MM.1S (cell line): ENCODE measurements at regions not wholly inside any gene's neighbourhood (a gene's known extent, or its start where the extent isn't known, plus 50 kb on each side); places are given as distances from the start of the nearest gene placed in this dataset.

ENCODE experiments used
- DNase-seq: peaks from one replicate; pipeline ENCODE4 v3.0.0-alpha.2; 2015
- H2AFZ ChIP-seq: fragments of 300-600 bp; sonication (generic); 2 replicates; pipeline ENCODE4 v1.6.0; 2016; ENCODE audit warnings: antibody characterized with exemption, low read length
- H3F3A ChIP-seq: fragments of 300-600 bp; sonication (generic); 2 replicates; pipeline ENCODE4 v1.6.1; 2016; ENCODE audit warnings: mild to moderate bottlenecking, antibody characterized with exemption, low read length, moderate library complexity, mixed read lengths; ENCODE audit not compliant: insufficient read depth
- H3K27ac ChIP-seq: fragments of 300-600 bp; sonication (generic); 2 replicates; pipeline ENCODE4 v1.5.1; 2016; ENCODE audit warnings: mild to moderate bottlenecking, low read length
- H3K27me3 ChIP-seq: fragments of 300-600 bp; sonication (generic); replicated peaks from 2 replicates; pipeline ENCODE4 v1.6.0; 2016; ENCODE audit warnings: low read length; ENCODE audit not compliant: insufficient read depth
- H3K36me3 ChIP-seq: fragments of 300-600 bp; sonication (generic); replicated peaks from 2 replicates; pipeline ENCODE4 v1.6.1; 2016; ENCODE audit warnings: mild to moderate bottlenecking, low read length, mixed read lengths; ENCODE audit not compliant: insufficient read depth
- H3K4me1 ChIP-seq: fragments of 300-600 bp; sonication (generic); 2 replicates; pipeline ENCODE4 v1.6.1; 2016; ENCODE audit warnings: low read length, mixed read lengths
- H3K4me2 ChIP-seq: fragments of 300-600 bp; sonication (generic); 2 replicates; pipeline ENCODE4 v1.6.0; 2016; ENCODE audit warnings: low read depth, low read length
- H3K4me3 ChIP-seq: fragments of 300-600 bp; sonication (generic); 2 replicates; pipeline ENCODE4 v1.5.1; 2016; ENCODE audit warnings: low read length, mixed read lengths
- H3K79me2 ChIP-seq: fragments of 300-600 bp; sonication (generic); 2 replicates; pipeline ENCODE4 v1.6.1; 2016; ENCODE audit warnings: mixed run types, low read length, mixed read lengths
- H3K9ac ChIP-seq: fragments of 300-600 bp; sonication (generic); 2 replicates; pipeline ENCODE4 v1.6.1; 2016; ENCODE audit warnings: low read length, mixed read lengths
- H3K9me2 ChIP-seq: fragments of 300-600 bp; sonication (generic); replicated peaks from 2 replicates; pipeline ENCODE4 v1.6.1; 2016; ENCODE audit warnings: mild to moderate bottlenecking, low read length, mixed read lengths; ENCODE audit not compliant: insufficient read depth
- H3K9me3 ChIP-seq: fragments of 300-600 bp; sonication (generic); replicated peaks from 2 replicates; pipeline ENCODE4 v1.6.1; 2016; ENCODE audit warnings: mild to moderate bottlenecking, low read length, mixed read lengths; ENCODE audit not compliant: insufficient read depth
- H4K20me1 ChIP-seq: fragments of 300-600 bp; sonication (generic); 2 replicates; pipeline ENCODE4 v1.6.1; 2016; ENCODE audit warnings: mild to moderate bottlenecking, low read length, moderate library complexity, mixed read lengths; ENCODE audit not compliant: insufficient read depth
- CTCF ChIP-seq: fragments of 300-600 bp; sonication (generic); IDR thresholded peaks from 2 replicates; pipeline ENCODE4 v1.5.1; 2016; ENCODE audit warnings: antibody characterized with exemption, low read length, mixed read lengths
- EZH2 ChIP-seq: fragments of 300-600 bp; sonication (generic); optimal IDR thresholded peaks from 2 replicates; pipeline ENCODE3; 2017; ENCODE audit warnings: low read depth, mild to moderate bottlenecking, antibody characterized with exemption, low read length, mixed read lengths
- EZH2phosphoT487 ChIP-seq: fragments of 300-600 bp; sonication (generic); IDR thresholded peaks from 2 replicates; pipeline ENCODE4 v1.6.1; 2018; ENCODE audit warnings: antibody characterized with exemption, low read length

GRCh38 chr5:89292487-89292886, 409.5 kb upstream of the MEF2C start:
- no peak overlapping the region for H3K9ac ChIP-seq
- H2AFZ ChIP-seq: no peak overlapping the region
- DNase-seq: no peak
- H3K9me2 ChIP-seq: no peaks in the 10 kb centered on the region
- 0 out of 2 replicates have a peak, but pooled peaks cover 10% of the 10 kb centered on the region for H3K4me1 ChIP-seq
- no peaks in the 10 kb centered on the region for H3K27me3 ChIP-seq
- H3K4me3 ChIP-seq: no peak overlapping the region
- H3K79me2 ChIP-seq: no peaks in the 10 kb centered on the region
- H3K4me2 ChIP-seq: no peak overlapping the region
- no peaks in the 10 kb centered on the region for H3F3A ChIP-seq
- H3K27ac ChIP-seq: no peak overlapping the region
- no peaks in the 10 kb centered on the region for H3K36me3 ChIP-seq
- no peaks in the 10 kb centered on the region for H4K20me1 ChIP-seq
- TF ChIP-seq CTCF (no peak), EZH2 (no peak), EZH2phosphoT487 (no peak)
- no peaks in the 10 kb centered on the region for H3K9me3 ChIP-seq

DNA sequence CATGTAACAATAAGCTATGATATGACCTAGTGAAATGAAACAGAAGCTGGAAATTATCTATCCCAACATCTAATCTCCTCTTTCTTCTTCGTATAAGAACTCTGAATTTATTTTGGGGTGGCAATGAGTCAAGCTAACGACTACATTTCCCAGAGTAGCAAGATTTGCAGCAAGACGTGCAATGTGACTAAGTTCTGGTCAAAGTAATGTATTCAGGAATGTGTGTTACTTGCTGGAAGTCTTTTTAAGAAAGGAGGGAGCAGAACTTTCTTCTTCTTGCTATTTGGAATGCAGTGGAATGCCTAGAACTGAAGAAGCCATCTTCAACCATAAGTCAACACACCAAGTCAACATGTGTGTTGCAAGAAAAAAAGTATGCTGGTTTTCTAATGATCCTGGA, 406.6 kb upstream of the MEF2C start:
- no peaks in the 10 kb centered on the region for H3K36me3 ChIP-seq
- H4K20me1 ChIP-seq: no peaks in the 10 kb centered on the region
- TF ChIP-seq CTCF (no peak), EZH2 (no peak), EZH2phosphoT487 (no peak)
- H3K9ac ChIP-seq: no peak overlapping the region
- no peak overlapping the region for H3K4me3 ChIP-seq
- H3K79me2 ChIP-seq: no peaks in the 10 kb centered on the region
- H3K4me2 ChIP-seq: no peak overlapping the region
- H3F3A ChIP-seq: no peaks in the 10 kb centered on the region
- 0 out of 2 replicates have a peak, but pooled peaks cover 10% of the 10 kb centered on the region for H3K4me1 ChIP-seq
- H2AFZ ChIP-seq: no peak overlapping the region
- no peaks in the 10 kb centered on the region for H3K9me3 ChIP-seq
- no peaks in the 10 kb centered on the region for H3K27me3 ChIP-seq
- H3K9me2 ChIP-seq: no peaks in the 10 kb centered on the region
- no peak overlapping the region for H3K27ac ChIP-seq
- no peak for DNase-seq

GRCh38 chr5:89287964-89288363, 405.0 kb upstream of the MEF2C start:
- Histone ChIP-seq H3K9me2 (no peaks in the 10 kb centered on the region), H4K20me1 (no peaks in the 10 kb centered on the region), H3K27ac (no peak overlapping the region), H3K4me2 (no peak overlapping the region), H3K79me2 (no peaks in the 10 kb centered on the region), H3F3A (no peaks in the 10 kb centered on the region), H2AFZ (no peak overlapping the region), H3K36me3 (no peaks in the 10 kb centered on the region), H3K27me3 (no peaks in the 10 kb centered on the region), H3K4me3 (no peak overlapping the region), H3K4me1 (peaks cover 11% of the 10 kb centered on the region), H3K9ac (no peak overlapping the region), H3K9me3 (no peaks in the 10 kb centered on the region)
- no peak for DNase-seq
- no peak for TF ChIP-seq EZH2
- no peak for TF ChIP-seq CTCF
- no peak for TF ChIP-seq EZH2phosphoT487
